ENCODE measurements at regions not wholly inside any gene's neighbourhood (a gene's known extent, or its start where the extent isn't known, plus 50 kb on each side); places are given as distances from the start of the nearest gene placed in this dataset.

- Mint-ChIP-seq H3K27ac (no peak overlapping the region), H3K27me3 (no peaks in the 10 kb centered on the region), H3K4me1 (no peaks in the 10 kb centered on the region), H3K36me3 (no peaks in the 10 kb centered on the region), H3K9me3 (peaks cover 4 to 7% (median 6%) of the 10 kb centered on the region in 3 donors), H3K4me3 (no peak overlapping the region)
- Histone ChIP-seq H3K27ac (ENCODE audit: low read length) (no peak overlapping the region), H3K36me3 (ENCODE audit: control insufficient read depth in 2 of 2, extremely low read depth in 1 of 2, insufficient read depth in 1 of 2, low read length in 1 of 2) (no peaks in the 10 kb centered on the region), H3K4me1 (ENCODE audit: control insufficient read depth in 1 of 2, extremely low read depth in 1 of 2, insufficient read depth in 2 of 2, low read length in 2 of 2) (no peaks in the 10 kb centered on the region), H3K4me3 (ENCODE audit: control insufficient read depth in 1 of 2, extremely low read depth in 1 of 2, low read length in 1 of 2) (no peak overlapping the region), H3K27me3 (replicated peaks in 1 of 2; ENCODE audit: control insufficient read depth in 2 of 2, extremely low read depth in 1 of 2, insufficient read depth in 2 of 2, low read length in 1 of 2) (no peaks in the 10 kb centered on the region), H3K9me3 (no peaks in the 10 kb centered on the region)
- no CpG with 5 or more reads among the region's 2 CpGs for WGBS (ENCODE audit: insufficient coverage)
- no peak for ATAC-seq (replicated peaks in 1 of 4)
- ChIA-PET POLR2A (no interaction called here), CTCF (no interaction called here)
- DNase-seq = no peak
Observed at GRCh38 chr4:133095591-133095990, 53.5 kb upstream of the PCDH10 start.

GRCh38 chr4:133096972-133097371 lies 52.1 kb upstream of the PCDH10 start:
- Mint-ChIP-seq H3K4me3 (no peak overlapping the region), H3K27me3 (no peaks in the 10 kb centered on the region), H3K27ac (no peak overlapping the region), H3K4me1 (no peaks in the 10 kb centered on the region), H3K36me3 (no peaks in the 10 kb centered on the region), H3K9me3 (peaks cover 6 to 7% (median 6%) of the 10 kb centered on the region in 3 donors)
- Histone ChIP-seq H3K36me3 (ENCODE audit: control insufficient read depth in 2 of 2, extremely low read depth in 1 of 2, insufficient read depth in 1 of 2, low read length in 1 of 2) (no peaks in the 10 kb centered on the region), H3K4me3 (ENCODE audit: control insufficient read depth in 1 of 2, extremely low read depth in 1 of 2, low read length in 1 of 2) (no peak overlapping the region), H3K4me1 (ENCODE audit: control insufficient read depth in 1 of 2, extremely low read depth in 1 of 2, insufficient read depth in 2 of 2, low read length in 2 of 2) (no peaks in the 10 kb centered on the region), H3K9me3 (no peaks in the 10 kb centered on the region), H3K27ac (ENCODE audit: low read length) (no peak overlapping the region), H3K27me3 (replicated peaks in 1 of 2; ENCODE audit: control insufficient read depth in 2 of 2, extremely low read depth in 1 of 2, insufficient read depth in 2 of 2, low read length in 1 of 2) (no peaks in the 10 kb centered on the region)
- ChIA-PET CTCF (no interaction called here), POLR2A (no interaction called here)
- no peak for ATAC-seq (replicated peaks in 1 of 4)
- no CpG with 5 or more reads among the region's 1 CpG for WGBS (ENCODE audit: insufficient coverage)
- DNase-seq = no peak

All from T-cell (primary cell).